GM19463 (cell line): ENCODE measurements at regions not wholly inside any gene's neighbourhood (a gene's known extent, or its start where the extent isn't known, plus 50 kb on each side); places are given as distances from the start of the nearest gene placed in this dataset.

Experiments used
- ATAC-seq: cut with Tn5 transposase; IDR thresholded peaks from one replicate; pipeline ENCODE4 v1.9.1; 2021; ENCODE audit warnings: mild to moderate bottlenecking, moderate library complexity; ENCODE audit not compliant: unreplicated experiment

GRCh38 chr1:93815366-93816110 lies 63.5 kb downstream of the DNTTIP2 start:
- ATAC-seq: no peak

DNA sequence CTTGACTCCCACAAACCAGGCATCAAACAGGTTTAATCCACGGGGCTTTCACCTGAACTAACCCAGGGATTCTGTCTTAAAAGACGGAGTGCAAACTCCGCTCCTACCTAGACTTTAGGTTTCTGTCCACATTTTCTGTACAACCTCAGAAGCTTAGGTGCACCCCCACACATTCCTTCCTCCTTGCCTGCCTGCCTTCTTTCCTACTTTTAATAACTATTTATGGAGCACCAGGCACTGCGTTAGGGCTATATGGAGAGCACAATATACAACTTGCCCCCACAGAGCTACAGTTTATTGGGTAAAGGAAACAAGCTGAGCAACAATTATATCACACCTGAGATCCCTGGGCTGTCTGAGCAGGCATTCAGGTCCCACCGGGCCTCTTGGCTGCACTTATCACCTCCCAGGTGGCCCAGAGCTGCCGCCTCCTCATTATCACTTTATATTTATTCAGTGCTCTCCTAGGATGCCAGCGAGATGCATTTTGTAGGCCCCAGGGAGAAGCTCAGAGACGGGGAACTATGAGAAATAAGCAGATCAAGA lies 64.1 kb downstream of the DNTTIP2 start:
- ATAC-seq: no peak

DNA sequence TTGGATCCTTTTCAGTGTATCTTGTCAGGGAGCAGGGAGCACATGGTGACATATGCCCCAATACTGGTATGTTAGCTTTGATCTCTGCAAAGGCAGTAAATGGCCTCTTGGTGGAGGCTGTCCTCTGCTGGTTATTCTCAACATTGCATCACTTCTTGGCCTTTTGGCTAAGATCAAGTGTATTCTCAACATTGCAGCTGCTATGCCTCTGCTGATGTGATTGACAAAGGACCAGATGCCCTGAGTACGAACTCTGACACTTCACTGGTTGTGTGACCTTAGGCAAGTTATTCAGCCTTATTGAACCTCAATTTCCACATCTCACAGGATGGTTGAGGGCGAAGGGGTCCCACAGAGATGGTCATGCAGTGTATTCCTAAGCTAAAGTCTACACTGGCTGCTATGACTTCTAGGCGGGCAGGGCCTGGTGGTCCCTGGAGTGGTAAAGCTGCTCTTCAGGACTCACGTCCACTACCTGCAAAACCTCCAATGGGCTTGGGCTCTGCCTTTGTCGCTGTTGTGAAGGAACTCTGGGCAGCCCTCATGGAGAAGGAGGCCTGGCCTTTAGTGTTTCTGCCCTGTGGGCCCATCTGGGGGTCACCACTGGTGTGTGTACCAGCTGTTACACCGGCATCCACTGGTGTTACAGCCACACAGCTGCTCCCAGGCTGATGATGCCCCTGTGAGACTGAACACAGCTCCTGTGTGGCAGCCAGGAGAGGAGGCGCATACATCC lies 64.8 kb downstream of the DNTTIP2 start:
- ATAC-seq: peak; percentile 60

DNA sequence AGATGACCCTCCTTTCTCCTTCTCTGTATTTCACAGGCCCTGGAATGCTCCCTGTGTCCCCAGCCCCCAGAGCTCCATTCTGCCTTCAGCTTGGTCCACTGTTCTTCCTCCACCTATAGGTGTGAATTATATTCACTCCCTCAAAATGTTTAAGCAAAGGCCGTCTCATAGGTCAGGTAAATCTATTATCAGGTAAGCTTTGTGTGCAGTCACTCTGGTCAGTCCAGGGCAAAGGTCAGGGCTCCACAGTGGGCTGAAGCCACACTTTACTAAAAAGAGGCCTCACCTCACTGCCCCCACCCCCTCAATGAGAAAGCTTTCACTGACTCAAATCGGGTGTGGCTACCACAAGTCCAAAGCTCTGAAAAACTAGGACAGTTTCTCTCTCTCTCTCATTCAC lies 65.9 kb downstream of the DNTTIP2 start:
- ATAC-seq: no peak

- ATAC-seq: no peak
These were observed 67.5 kb downstream of the DNTTIP2 start for GRCh38 chr1:93811326-93812065.

GRCh38 chr1:93810316-93810715 lies 68.7 kb downstream of the DNTTIP2 start:
- ATAC-seq: no peak

- no peak for ATAC-seq
These were observed 70.1 kb downstream of the DNTTIP2 start for GRCh38 chr1:93808871-93809270.

DNA sequence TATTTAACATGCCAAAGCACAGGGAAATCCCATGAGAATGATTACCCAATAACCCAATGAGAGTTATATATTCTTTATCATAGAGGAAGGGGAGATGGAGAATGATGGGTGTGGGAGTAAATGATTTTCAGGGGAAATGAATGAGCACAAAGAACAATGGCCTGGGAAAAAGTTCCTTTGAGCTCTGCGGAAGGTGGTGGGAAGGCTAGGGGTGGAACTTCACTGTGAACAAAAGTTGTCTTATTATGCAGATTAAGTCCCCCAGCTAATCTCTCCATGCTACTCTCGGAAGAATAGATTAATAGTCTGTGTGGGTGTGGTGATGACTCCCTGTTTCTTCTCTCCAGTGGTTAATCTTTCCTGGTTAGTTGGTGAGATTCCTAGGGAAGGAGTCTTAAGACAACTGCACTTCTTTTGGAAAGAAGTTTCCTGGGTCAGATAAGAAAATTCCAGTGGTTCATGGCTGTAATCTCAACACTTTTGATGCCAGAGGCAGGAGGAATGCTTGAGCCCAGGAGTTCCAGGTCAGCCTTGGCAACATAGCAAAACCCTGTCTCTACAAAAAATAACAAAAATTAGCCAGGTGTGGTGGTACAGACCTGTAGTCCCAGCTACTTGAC lies 71.6 kb downstream of the DNTTIP2 start:
- ATAC-seq: no peak

GRCh38 chr1:93805027-93805610 lies 73.9 kb downstream of the DNTTIP2 start:
- ATAC-seq: no peak

DNA sequence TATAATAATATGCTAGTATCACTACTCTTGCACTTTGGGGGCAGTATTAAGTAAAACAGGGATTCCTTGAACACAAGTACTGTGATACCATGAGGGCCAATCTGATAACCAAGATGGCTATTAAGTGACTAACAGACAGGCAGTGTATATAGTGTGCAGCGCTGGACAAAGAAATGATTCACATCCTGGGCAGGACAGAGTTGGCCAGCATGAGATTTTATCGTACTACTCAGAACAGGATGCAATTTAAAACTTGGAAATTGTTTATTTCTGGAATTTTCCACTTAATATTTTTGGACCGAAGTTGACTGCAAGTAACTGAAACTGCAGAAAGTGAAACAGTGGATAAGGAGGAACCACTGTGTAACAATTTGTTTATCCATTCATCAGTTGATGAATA lies 74.6 kb downstream of the DNTTIP2 start:
- ATAC-seq: no peak

DNA sequence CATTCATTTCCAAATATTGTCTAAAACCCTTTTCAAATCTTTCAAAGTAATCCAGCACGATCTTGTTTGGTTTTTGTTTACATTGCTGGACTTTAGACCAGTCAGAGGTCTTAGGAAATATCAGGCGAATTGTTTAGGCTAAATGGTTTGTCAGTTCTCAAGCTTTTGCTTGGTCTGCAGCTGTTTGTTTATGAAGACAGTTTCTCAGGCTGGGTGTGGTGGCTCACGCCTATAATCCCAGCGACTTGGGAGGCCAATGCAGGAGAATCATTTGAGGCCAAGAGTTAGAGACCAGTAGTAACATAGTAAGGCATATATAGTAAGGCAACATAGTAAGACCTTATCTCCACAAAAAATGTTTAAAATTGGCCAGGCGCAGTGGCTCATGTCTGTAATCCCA lies 77.5 kb downstream of the DNTTIP2 start:
- no peak for ATAC-seq

GRCh38 chr1:93800856-93801255 lies 78.2 kb downstream of the DNTTIP2 start:
- no peak for ATAC-seq

- ATAC-seq: no peak
These were observed 80.7 kb downstream of the DNTTIP2 start for GRCh38 chr1:93798291-93798690.

- ATAC-seq: no peak
These were observed 94.5 kb downstream of the DNTTIP2 start for GRCh38 chr1:93784538-93784937.

DNA sequence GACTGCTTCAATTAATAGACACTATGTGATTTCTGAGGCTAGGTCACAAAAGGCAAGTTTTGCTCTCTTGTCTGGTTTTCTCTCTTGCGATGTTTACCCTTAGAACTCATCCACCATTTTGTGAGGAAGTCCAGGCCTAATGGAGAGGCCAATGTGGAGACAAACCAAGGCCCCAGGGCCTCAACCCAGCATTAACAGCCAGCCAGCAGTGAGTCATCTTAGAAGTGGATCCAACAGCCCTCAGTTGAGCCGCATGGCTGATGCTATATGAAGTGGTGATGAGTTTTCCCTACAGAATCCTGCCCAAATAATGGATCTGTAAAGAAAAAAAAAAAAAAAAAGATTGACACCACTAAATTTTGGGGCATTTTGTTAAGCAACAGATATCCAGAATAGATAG lies 95.1 kb downstream of the DNTTIP2 start:
- no peak for ATAC-seq

- no peak for ATAC-seq
These were observed 98.0 kb upstream of the BCAR3 start for GRCh38 chr1:93779540-93780165.

- no peak for ATAC-seq
These were observed 96.8 kb upstream of the BCAR3 start for GRCh38 chr1:93778457-93778856.

GRCh38 chr1:93777255-93777654 lies 95.6 kb upstream of the BCAR3 start:
- no peak for ATAC-seq

GRCh38 chr1:93776728-93777127 lies 95.1 kb upstream of the BCAR3 start:
- ATAC-seq: no peak

GRCh38 chr1:93775224-93775623 lies 93.6 kb upstream of the BCAR3 start:
- ATAC-seq: no peak
